ENCODE measurements at regions not wholly inside any gene's neighbourhood (a gene's known extent, or its start where the extent isn't known, plus 50 kb on each side); places are given as distances from the start of the nearest gene placed in this dataset.
"Not testable (repeated sequence)": the region's sequence is repeated elsewhere in the genome, so short reads cannot be mapped to it uniquely, and the experiment has no call there.

DNA sequence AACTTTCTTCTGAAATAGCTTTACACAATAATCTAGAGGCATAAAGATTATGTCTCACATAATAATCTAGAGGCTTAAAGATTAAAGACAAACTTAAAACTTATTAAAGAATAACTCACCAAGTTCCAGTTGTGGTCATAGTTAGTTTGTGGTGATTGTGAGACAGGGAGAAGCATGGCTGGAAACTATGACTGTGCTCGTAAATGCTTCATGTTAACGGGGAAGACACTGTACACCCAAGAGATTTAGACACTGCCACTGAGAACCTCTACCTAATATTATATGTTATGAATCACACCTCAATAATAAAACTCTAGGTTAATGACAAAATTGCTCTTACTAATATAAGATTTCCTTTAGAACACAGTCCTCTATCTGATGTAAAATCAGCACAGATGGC lies 541.6 kb downstream of the TMEM121 start:
- Histone ChIP-seq H3K27me3 (replicated peaks; ENCODE audit: insufficient read depth) (no peaks in the 10 kb centered on the region), H3K27ac (no peak overlapping the region), H3K9me3 (no peaks in the 10 kb centered on the region), H3K36me3 (no peaks in the 10 kb centered on the region), H3K4me3 (no peak overlapping the region), H3K4me1 (ENCODE audit: control insufficient read depth in 1 of 2, low read depth in 2 of 2) (no peaks in the 10 kb centered on the region)
- no peak for ATAC-seq (ENCODE audit: insufficient number of reproducible peaks, low FRiP score, low read depth)
- DNase-seq (ENCODE audit: low spot score) = no peak
- no peak for TF ChIP-seq CTCF (IDR thresholded peaks at IDR 0.05)

DNA sequence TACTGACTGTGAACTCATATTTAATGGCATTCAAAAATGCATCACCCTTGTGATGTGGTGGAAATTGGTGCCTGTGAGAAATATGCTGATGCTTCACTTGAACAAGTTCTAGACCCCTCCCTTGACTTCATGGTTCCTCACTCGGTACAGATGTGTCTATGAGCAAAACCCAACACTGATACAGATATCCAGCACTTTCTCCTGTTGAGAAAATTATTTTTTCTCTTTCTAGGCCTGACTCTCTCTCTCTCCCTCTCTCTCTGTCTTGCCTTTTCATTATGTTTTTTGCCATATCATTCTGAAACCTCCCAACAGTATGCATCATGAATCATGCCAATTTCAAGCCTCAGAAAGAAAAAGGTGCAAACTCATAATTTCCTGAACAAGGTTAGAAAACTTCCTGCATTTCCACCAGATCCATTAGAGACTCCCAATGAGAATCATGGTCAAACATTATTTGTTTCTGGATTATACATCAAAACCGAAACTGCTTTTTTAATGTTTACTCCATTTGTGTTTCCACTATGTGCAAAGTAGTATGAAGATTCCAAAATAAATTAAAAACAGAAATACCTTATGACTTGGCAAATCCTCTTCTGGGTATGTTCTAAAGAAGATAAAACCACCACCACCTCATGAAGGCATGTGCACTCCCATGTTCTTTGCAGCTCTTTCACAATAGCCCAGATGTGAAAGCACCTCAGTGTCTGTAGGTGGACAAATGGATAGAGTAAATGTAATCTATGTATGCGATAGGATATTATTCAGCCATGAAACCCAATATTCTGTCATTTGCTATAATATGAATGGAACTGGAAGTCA lies 543.6 kb downstream of the TMEM121 start:
- no peaks in the 10 kb centered on the region for H3K27me3 ChIP-seq (replicated peaks; ENCODE audit: insufficient read depth)
- no peak for DNase-seq (ENCODE audit: low spot score)
- no peak overlapping the region for H3K27ac ChIP-seq
- H3K4me3 ChIP-seq = no peak overlapping the region
- no peak for ATAC-seq (ENCODE audit: insufficient number of reproducible peaks, low FRiP score, low read depth)
- no peaks in the 10 kb centered on the region for H3K4me1 ChIP-seq (ENCODE audit: control insufficient read depth in 1 of 2, low read depth in 2 of 2)
- no peaks in the 10 kb centered on the region for H3K36me3 ChIP-seq
- H3K9me3 ChIP-seq = no peaks in the 10 kb centered on the region
- TF ChIP-seq CTCF (IDR thresholded peaks at IDR 0.05) = no peak

DNA sequence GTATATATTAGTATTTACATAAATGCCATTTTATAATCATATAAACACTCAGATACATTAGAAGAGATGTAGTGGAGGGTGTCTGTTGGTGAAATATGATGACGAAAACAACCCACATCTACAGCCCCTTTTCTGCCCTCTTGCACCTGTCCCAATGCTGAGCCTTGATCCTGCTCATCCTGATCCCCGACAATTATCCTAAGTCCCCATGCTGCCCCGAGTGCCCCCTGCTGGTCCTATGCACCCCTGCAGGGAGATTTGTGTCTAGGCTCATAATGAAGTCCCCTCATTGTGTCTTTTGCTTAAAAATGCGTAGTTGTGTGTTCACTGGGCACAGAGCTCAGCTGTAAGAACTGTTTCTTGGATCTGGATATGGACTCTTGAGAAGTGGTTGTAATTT lies 554.5 kb downstream of the TMEM121 start:
- ATAC-seq (ENCODE audit: insufficient number of reproducible peaks, low FRiP score, low read depth) (no peak), DNase-seq (ENCODE audit: low spot score) (no peak)
- H3K27ac ChIP-seq = no peak overlapping the region
- no peaks in the 10 kb centered on the region for H3K36me3 ChIP-seq
- no peaks in the 10 kb centered on the region for H3K27me3 ChIP-seq (replicated peaks; ENCODE audit: insufficient read depth)
- no peak overlapping the region for H3K4me3 ChIP-seq
- no peaks in the 10 kb centered on the region for H3K9me3 ChIP-seq
- no peak for TF ChIP-seq CTCF (IDR thresholded peaks at IDR 0.05)
- H3K4me1 ChIP-seq (ENCODE audit: control insufficient read depth in 1 of 2, low read depth in 2 of 2) = no peaks in the 10 kb centered on the region

DNA sequence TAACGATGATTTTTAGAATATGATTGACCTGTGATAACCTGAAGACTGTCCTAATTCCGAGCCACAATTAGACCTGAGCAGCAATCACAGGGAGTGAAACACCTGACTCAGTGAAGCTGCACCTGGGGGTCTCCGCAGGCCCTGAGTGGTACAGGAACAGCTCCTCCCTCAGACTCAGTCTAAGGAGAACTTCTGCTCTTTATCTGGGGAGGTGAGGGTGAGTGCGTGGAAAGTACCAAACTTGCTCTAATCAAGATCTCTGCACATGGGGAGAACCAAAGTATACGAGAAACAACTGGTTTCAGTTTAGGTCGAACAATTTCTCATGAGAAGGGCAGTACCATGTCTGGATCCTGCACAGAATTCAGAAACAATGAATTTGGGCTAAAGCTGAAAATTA lies 555.3 kb downstream of the TMEM121 start:
- H3K27me3 ChIP-seq (replicated peaks; ENCODE audit: insufficient read depth); ATAC-seq (ENCODE audit: insufficient number of reproducible peaks, low FRiP score, low read depth); DNase-seq (ENCODE audit: low spot score); H3K4me3 ChIP-seq; H3K36me3 ChIP-seq; H3K4me1 ChIP-seq (ENCODE audit: control insufficient read depth in 1 of 2, low read depth in 2 of 2); H3K9me3 ChIP-seq; H3K27ac ChIP-seq: not testable (repeated sequence)

GRCh38 chr14:106083082-106083481 lies 556.7 kb downstream of the TMEM121 start:
- no peaks in the 10 kb centered on the region for H3K27me3 ChIP-seq (replicated peaks; ENCODE audit: insufficient read depth)
- no peaks in the 10 kb centered on the region for H3K9me3 ChIP-seq
- TF ChIP-seq CTCF (IDR thresholded peaks at IDR 0.05) = no peak
- H3K4me1 ChIP-seq (ENCODE audit: control insufficient read depth in 1 of 2, low read depth in 2 of 2) = no peaks in the 10 kb centered on the region
- no peaks in the 10 kb centered on the region for H3K36me3 ChIP-seq
- ATAC-seq (ENCODE audit: insufficient number of reproducible peaks, low FRiP score, low read depth) (no peak), DNase-seq (ENCODE audit: low spot score) (no peak)
- no peak overlapping the region for H3K4me3 ChIP-seq
- H3K27ac ChIP-seq = no peak overlapping the region

DNA sequence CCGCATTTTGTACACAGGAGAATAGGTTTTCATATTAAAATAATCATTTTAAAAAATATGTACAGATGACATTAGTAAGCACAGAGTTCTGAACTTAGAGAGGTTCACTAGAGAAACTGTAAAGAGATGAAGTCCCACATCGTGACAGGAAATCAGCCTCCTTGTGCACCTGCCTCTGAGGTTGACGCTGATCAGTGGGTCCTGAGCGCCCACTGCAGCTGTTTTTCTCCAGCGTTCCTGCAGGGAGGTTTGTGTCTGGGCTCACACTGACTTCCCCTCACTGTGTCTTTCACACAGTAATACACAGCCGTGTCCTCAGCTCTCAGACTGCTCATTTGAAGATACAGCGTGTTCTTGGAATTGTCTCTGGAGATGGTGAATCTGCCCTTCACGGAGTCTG lies 561.5 kb downstream of the TMEM121 start:
- ATAC-seq (ENCODE audit: insufficient number of reproducible peaks, low FRiP score, low read depth) (no peak), DNase-seq (ENCODE audit: low spot score) (no peak)
- H3K36me3 ChIP-seq = no peaks in the 10 kb centered on the region
- H3K9me3 ChIP-seq = no peaks in the 10 kb centered on the region
- H3K27me3 ChIP-seq (replicated peaks; ENCODE audit: insufficient read depth) = no peaks in the 10 kb centered on the region
- no peak overlapping the region for H3K27ac ChIP-seq
- no peaks in the 10 kb centered on the region for H3K4me1 ChIP-seq (ENCODE audit: control insufficient read depth in 1 of 2, low read depth in 2 of 2)
- no peak for TF ChIP-seq CTCF (IDR thresholded peaks at IDR 0.05)
- no peak overlapping the region for H3K4me3 ChIP-seq

- H3K9me3 ChIP-seq; H3K27ac ChIP-seq; ATAC-seq (ENCODE audit: insufficient number of reproducible peaks, low FRiP score, low read depth); H3K4me1 ChIP-seq (ENCODE audit: control insufficient read depth in 1 of 2, low read depth in 2 of 2); H3K27me3 ChIP-seq (replicated peaks; ENCODE audit: insufficient read depth); DNase-seq (ENCODE audit: low spot score); H3K36me3 ChIP-seq; H3K4me3 ChIP-seq: not testable (repeated sequence)
Measured at GRCh38 chr14:106088860-106089259, 562.5 kb downstream of the TMEM121 start.
